ENCODE measurements at regions not wholly inside any gene's neighbourhood (a gene's known extent, or its start where the extent isn't known, plus 50 kb on each side); places are given as distances from the start of the nearest gene placed in this dataset.

GRCh38 chr2:216951171-216951570 lies 91.3 kb upstream of the TNP1 start:
- H3K4me3 Mint-ChIP-seq (ENCODE audit: unreplicated experiment), result no peak overlapping the region
- no peak for DNase-seq
- TF ChIP-seq, protein P1, sequence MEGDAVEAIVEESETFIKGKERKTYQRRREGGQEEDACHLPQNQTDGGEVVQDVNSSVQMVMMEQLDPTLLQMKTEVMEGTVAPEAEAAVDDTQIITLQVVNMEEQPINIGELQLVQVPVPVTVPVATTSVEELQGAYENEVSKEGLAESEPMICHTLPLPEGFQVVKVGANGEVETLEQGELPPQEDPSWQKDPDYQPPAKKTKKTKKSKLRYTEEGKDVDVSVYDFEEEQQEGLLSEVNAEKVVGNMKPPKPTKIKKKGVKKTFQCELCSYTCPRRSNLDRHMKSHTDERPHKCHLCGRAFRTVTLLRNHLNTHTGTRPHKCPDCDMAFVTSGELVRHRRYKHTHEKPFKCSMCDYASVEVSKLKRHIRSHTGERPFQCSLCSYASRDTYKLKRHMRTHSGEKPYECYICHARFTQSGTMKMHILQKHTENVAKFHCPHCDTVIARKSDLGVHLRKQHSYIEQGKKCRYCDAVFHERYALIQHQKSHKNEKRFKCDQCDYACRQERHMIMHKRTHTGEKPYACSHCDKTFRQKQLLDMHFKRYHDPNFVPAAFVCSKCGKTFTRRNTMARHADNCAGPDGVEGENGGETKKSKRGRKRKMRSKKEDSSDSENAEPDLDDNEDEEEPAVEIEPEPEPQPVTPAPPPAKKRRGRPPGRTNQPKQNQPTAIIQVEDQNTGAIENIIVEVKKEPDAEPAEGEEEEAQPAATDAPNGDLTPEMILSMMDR (IDR thresholded peaks at IDR 0.05; ENCODE audit: partially characterized antibody, unreplicated experiment), result no peak
- H3K9me3 Mint-ChIP-seq (ENCODE audit: unreplicated experiment), result peaks cover 3% of the 10 kb centered on the region
- no peaks in the 10 kb centered on the region for H3K36me3 Mint-ChIP-seq (ENCODE audit: unreplicated experiment)
- H3K4me1 Mint-ChIP-seq (ENCODE audit: low read depth, unreplicated experiment), result peaks cover 2% of the 10 kb centered on the region
- H3K27me3 Mint-ChIP-seq (ENCODE audit: unreplicated experiment), result no peaks in the 10 kb centered on the region
- H3K27ac Mint-ChIP-seq (ENCODE audit: unreplicated experiment), result no peak overlapping the region

DNA sequence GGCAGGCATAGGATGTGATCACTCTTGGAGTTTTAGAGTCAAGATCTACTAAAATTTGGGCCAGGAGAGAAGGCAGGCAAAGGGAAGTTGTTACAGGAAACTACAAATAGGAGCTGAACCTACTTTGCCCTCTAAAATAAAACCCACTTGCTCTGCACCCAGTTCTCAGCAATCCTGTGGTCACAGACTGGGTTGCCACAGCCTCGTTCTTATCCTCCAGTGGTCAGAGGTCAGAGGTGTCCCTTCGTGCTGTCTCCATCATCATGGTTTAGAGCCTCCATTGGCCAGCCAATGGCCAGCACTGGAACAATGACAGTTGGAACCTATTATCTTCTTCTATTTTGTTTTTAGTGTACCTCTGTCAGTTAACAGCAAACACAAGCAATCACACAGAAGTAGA lies 90.7 kb upstream of the TNP1 start:
- no peak overlapping the region for H3K27ac Mint-ChIP-seq (ENCODE audit: unreplicated experiment)
- TF ChIP-seq, protein P1 (IDR thresholded peaks at IDR 0.05; ENCODE audit: partially characterized antibody, unreplicated experiment), result no peak
- peaks cover 3% of the 10 kb centered on the region for H3K9me3 Mint-ChIP-seq (ENCODE audit: unreplicated experiment)
- no peak for DNase-seq
- H3K4me3 Mint-ChIP-seq (ENCODE audit: unreplicated experiment), result no peak overlapping the region
- no peaks in the 10 kb centered on the region for H3K36me3 Mint-ChIP-seq (ENCODE audit: unreplicated experiment)
- no peaks in the 10 kb centered on the region for H3K27me3 Mint-ChIP-seq (ENCODE audit: unreplicated experiment)
- H3K4me1 Mint-ChIP-seq (ENCODE audit: low read depth, unreplicated experiment), result peaks cover 2% of the 10 kb centered on the region

- H3K27me3 Mint-ChIP-seq (ENCODE audit: unreplicated experiment), result no peaks in the 10 kb centered on the region
These were observed 90.0 kb upstream of the TNP1 start for GRCh38 chr2:216949700-216950413.

GRCh38 chr2:216947055-216947454 lies 87.2 kb upstream of the TNP1 start:
- no peak overlapping the region for H3K27ac Mint-ChIP-seq (ENCODE audit: unreplicated experiment)
- peaks cover 2% of the 10 kb centered on the region for H3K4me1 Mint-ChIP-seq (ENCODE audit: low read depth, unreplicated experiment)
- H3K9me3 Mint-ChIP-seq (ENCODE audit: unreplicated experiment), result no peaks in the 10 kb centered on the region
- no peaks in the 10 kb centered on the region for H3K27me3 Mint-ChIP-seq (ENCODE audit: unreplicated experiment)
- TF ChIP-seq, protein P1 (IDR thresholded peaks at IDR 0.05; ENCODE audit: partially characterized antibody, unreplicated experiment), result no peak
- no peaks in the 10 kb centered on the region for H3K36me3 Mint-ChIP-seq (ENCODE audit: unreplicated experiment)
- H3K4me3 Mint-ChIP-seq (ENCODE audit: unreplicated experiment), result no peak overlapping the region
- DNase-seq, result no peak

More at GRCh38 chr2:216949700-216950413, 90.0 kb upstream of the TNP1 start:
- Mint-ChIP-seq H3K4me1 (ENCODE audit: low read depth, unreplicated experiment) (peaks cover 2% of the 10 kb centered on the region), H3K36me3 (ENCODE audit: unreplicated experiment) (no peaks in the 10 kb centered on the region), H3K9me3 (ENCODE audit: unreplicated experiment) (peaks cover 3% of the 10 kb centered on the region), H3K27ac (ENCODE audit: unreplicated experiment) (no peak overlapping the region), H3K4me3 (ENCODE audit: unreplicated experiment) (no peak overlapping the region)
- DNase-seq, result no peak
- TF ChIP-seq, protein P1 (IDR thresholded peaks at IDR 0.05; ENCODE audit: partially characterized antibody, unreplicated experiment), result no peak

DNA sequence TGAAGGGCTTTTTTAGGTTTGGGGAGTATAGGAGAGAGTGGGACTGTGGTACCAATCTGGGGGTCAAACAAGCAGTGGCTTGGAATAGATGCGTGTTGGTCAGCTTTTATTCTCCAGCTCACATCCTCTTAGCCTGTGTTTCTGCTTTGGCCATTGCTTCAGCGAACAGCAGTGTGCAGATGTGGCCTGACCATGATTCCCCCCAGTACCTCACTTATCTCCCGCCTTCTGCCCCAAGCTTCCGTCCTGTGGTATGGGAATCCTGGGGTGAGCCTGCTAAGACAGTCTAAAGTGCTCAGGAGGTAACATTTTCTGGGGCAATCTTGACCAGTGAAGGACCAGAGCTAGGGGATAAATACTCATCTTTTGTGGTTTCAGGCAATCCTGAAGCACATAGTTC lies 84.9 kb upstream of the TNP1 start:
- Mint-ChIP-seq H3K36me3 (ENCODE audit: unreplicated experiment) (no peaks in the 10 kb centered on the region), H3K27me3 (ENCODE audit: unreplicated experiment) (no peaks in the 10 kb centered on the region), H3K4me3 (ENCODE audit: unreplicated experiment) (no peak overlapping the region), H3K9me3 (ENCODE audit: unreplicated experiment) (no peaks in the 10 kb centered on the region), H3K4me1 (ENCODE audit: low read depth, unreplicated experiment) (no peaks in the 10 kb centered on the region), H3K27ac (ENCODE audit: unreplicated experiment) (no peak overlapping the region)
- TF ChIP-seq, protein P1 (IDR thresholded peaks at IDR 0.05; ENCODE audit: partially characterized antibody, unreplicated experiment), result no peak
- no peak for DNase-seq

Data from glutamatergic neuron (in vitro differentiated cells).